Activated T-cell treated with anti-CD3 and anti-CD28 coated beads, Interleukin-2, amount 50 U/mL, for 4 hours (primary cell): ENCODE measurements at regions not wholly inside any gene's neighbourhood (a gene's known extent, or its start where the extent isn't known, plus 50 kb on each side); places are given as distances from the start of the nearest gene placed in this dataset.
"Not testable (repeated sequence)": the region's sequence is repeated elsewhere in the genome, so short reads cannot be mapped to it uniquely, and the experiment has no call there.

ENCODE experiments used
- ATAC-seq, 2 donors: fragments of 200-7000 bp; cut with Tn5 transposase; one replicate each; pipeline ENCODE4 v1.10.0; 2021
- DNase-seq: peaks from one replicate; pipeline ENCODE4 v3.0.0-alpha.2; 2020
- H3K27me3 Mint-ChIP-seq: one replicate; pipeline ENCODE4 v1.8.0; 2021; ENCODE audit warnings: low read depth, mixed read lengths
- H3K36me3 Mint-ChIP-seq: one replicate; pipeline ENCODE4 v1.8.0; 2022; ENCODE audit warnings: mixed read lengths; ENCODE audit not compliant: insufficient read depth
- H3K4me1 Mint-ChIP-seq: one replicate; pipeline ENCODE4 v1.8.0; 2021; ENCODE audit warnings: low read depth, mixed read lengths
- H3K4me3 Mint-ChIP-seq: one replicate; pipeline ENCODE4 v1.8.0; 2021; ENCODE audit warnings: mild to moderate bottlenecking, moderate library complexity, mixed read lengths
- H3K9me3 Mint-ChIP-seq: one replicate; pipeline ENCODE4 v1.8.0; 2021; ENCODE audit warnings: mixed read lengths

- no peaks in the 10 kb centered on the region for H3K9me3 Mint-ChIP-seq
- DNase-seq (no peak), ATAC-seq (no peak)
- no peaks in the 10 kb centered on the region for H3K27me3 Mint-ChIP-seq
- H3K36me3 Mint-ChIP-seq: no peaks in the 10 kb centered on the region
- H3K4me1 Mint-ChIP-seq: no peaks in the 10 kb centered on the region
- H3K4me3 Mint-ChIP-seq: no peak overlapping the region
These were observed 593.4 kb upstream of the GHITM start for GRCh38 chr10:83545901-83546391.

- not testable (repeated sequence) for H3K27me3 Mint-ChIP-seq, DNase-seq, H3K9me3 Mint-ChIP-seq, ATAC-seq, H3K4me3 Mint-ChIP-seq, H3K36me3 Mint-ChIP-seq, H3K4me1 Mint-ChIP-seq
These were observed 588.1 kb upstream of the GHITM start for GRCh38 chr10:83551190-83551589.

GRCh38 chr10:83553366-83553765 is 585.9 kb upstream of the GHITM start:
- no peak for DNase-seq
- no peak for ATAC-seq
- Mint-ChIP-seq H3K4me1 (no peaks in the 10 kb centered on the region), H3K27me3 (no peaks in the 10 kb centered on the region), H3K4me3 (no peak overlapping the region), H3K36me3 (no peaks in the 10 kb centered on the region), H3K9me3 (peaks cover 7% of the 10 kb centered on the region)

GRCh38 chr10:83555264-83555663 is 584.0 kb upstream of the GHITM start:
- Mint-ChIP-seq H3K4me3 (no peak overlapping the region), H3K4me1 (no peaks in the 10 kb centered on the region), H3K9me3 (peaks cover 7% of the 10 kb centered on the region), H3K36me3 (no peaks in the 10 kb centered on the region), H3K27me3 (no peaks in the 10 kb centered on the region)
- DNase-seq (no peak), ATAC-seq (no peak)

- H3K9me3 Mint-ChIP-seq: peaks cover 4% of the 10 kb centered on the region
- no peaks in the 10 kb centered on the region for H3K36me3 Mint-ChIP-seq
- H3K27me3 Mint-ChIP-seq: no peaks in the 10 kb centered on the region
- no peaks in the 10 kb centered on the region for H3K4me1 Mint-ChIP-seq
- H3K4me3 Mint-ChIP-seq: no peak overlapping the region
- DNase-seq (no peak), ATAC-seq (no peak)
These were observed 576.9 kb upstream of the GHITM start for GRCh38 chr10:83562381-83562780.

GRCh38 chr10:83564889-83565588 is 574.3 kb upstream of the GHITM start:
- DNase-seq (no peak), ATAC-seq (no peak)
- Mint-ChIP-seq H3K27me3 (no peaks in the 10 kb centered on the region), H3K36me3 (no peaks in the 10 kb centered on the region), H3K9me3 (peaks cover 6% of the 10 kb centered on the region), H3K4me1 (no peaks in the 10 kb centered on the region), H3K4me3 (no peak overlapping the region)

- Mint-ChIP-seq H3K27me3 (no peaks in the 10 kb centered on the region), H3K4me3 (no peak overlapping the region), H3K4me1 (no peaks in the 10 kb centered on the region), H3K36me3 (no peaks in the 10 kb centered on the region), H3K9me3 (peaks cover 7% of the 10 kb centered on the region)
- ATAC-seq (no peak), DNase-seq (no peak)
These were observed 567.3 kb upstream of the GHITM start for GRCh38 chr10:83572036-83572435.

GRCh38 chr10:83574770-83575169 is 564.5 kb upstream of the GHITM start:
- no peak for ATAC-seq
- no peaks in the 10 kb centered on the region for H3K4me1 Mint-ChIP-seq
- no peak overlapping the region for H3K4me3 Mint-ChIP-seq
- H3K27me3 Mint-ChIP-seq: no peaks in the 10 kb centered on the region
- no peaks in the 10 kb centered on the region for H3K36me3 Mint-ChIP-seq
- peaks cover 7% of the 10 kb centered on the region for H3K9me3 Mint-ChIP-seq
- no peak for DNase-seq

GRCh38 chr10:83577421-83577820 is 561.9 kb upstream of the GHITM start:
- Mint-ChIP-seq H3K4me3 (no peak overlapping the region), H3K4me1 (no peaks in the 10 kb centered on the region), H3K9me3 (peaks cover under 1% of the 10 kb centered on the region), H3K27me3 (no peaks in the 10 kb centered on the region), H3K36me3 (no peaks in the 10 kb centered on the region)
- no peak for DNase-seq
- no peak for ATAC-seq

GRCh38 chr10:83580373-83581012 is 558.8 kb upstream of the GHITM start:
- Mint-ChIP-seq H3K9me3 (no peaks in the 10 kb centered on the region), H3K27me3 (no peaks in the 10 kb centered on the region), H3K36me3 (no peaks in the 10 kb centered on the region), H3K4me3 (no peak overlapping the region), H3K4me1 (no peaks in the 10 kb centered on the region)
- ATAC-seq (no peak), DNase-seq (no peak)

GRCh38 chr10:83582407-83583095 is 556.8 kb upstream of the GHITM start:
- no peak for DNase-seq
- H3K4me3 Mint-ChIP-seq: no peak overlapping the region
- no peaks in the 10 kb centered on the region for H3K27me3 Mint-ChIP-seq

GRCh38 chr10:83585686-83586085 is 553.6 kb upstream of the GHITM start:
- Mint-ChIP-seq H3K4me3 (no peak overlapping the region), H3K9me3 (peaks cover 7% of the 10 kb centered on the region), H3K4me1 (no peaks in the 10 kb centered on the region), H3K36me3 (no peaks in the 10 kb centered on the region), H3K27me3 (no peaks in the 10 kb centered on the region)
- DNase-seq: no peak
- ATAC-seq: no peak

More at GRCh38 chr10:83582407-83583095, 556.8 kb upstream of the GHITM start:
- H3K9me3 Mint-ChIP-seq: no peaks in the 10 kb centered on the region
- no peaks in the 10 kb centered on the region for H3K4me1 Mint-ChIP-seq
- H3K36me3 Mint-ChIP-seq: no peaks in the 10 kb centered on the region
- ATAC-seq: no peak

GRCh38 chr10:83592337-83592935 is 546.9 kb upstream of the GHITM start:
- Mint-ChIP-seq H3K4me3 (no peak overlapping the region), H3K27me3 (no peaks in the 10 kb centered on the region), H3K36me3 (no peaks in the 10 kb centered on the region), H3K4me1 (no peaks in the 10 kb centered on the region), H3K9me3 (peaks cover 19% of the 10 kb centered on the region)
- no peak for ATAC-seq
- no peak for DNase-seq

- peaks cover 7% of the 10 kb centered on the region for H3K4me1 Mint-ChIP-seq
- no peak overlapping the region for H3K4me3 Mint-ChIP-seq
- H3K27me3 Mint-ChIP-seq: no peaks in the 10 kb centered on the region
- peak; percentile 34 to 43 for ATAC-seq
- peaks cover 3% of the 10 kb centered on the region for H3K9me3 Mint-ChIP-seq
- no peak for DNase-seq
- H3K36me3 Mint-ChIP-seq: no peaks in the 10 kb centered on the region
These were observed 535.6 kb upstream of the GHITM start for GRCh38 chr10:83603708-83604107.
